Keratinocyte (primary cell): ENCODE measurements at regions not wholly inside any gene's neighbourhood (a gene's known extent, or its start where the extent isn't known, plus 50 kb on each side); places are given as distances from the start of the nearest gene placed in this dataset.

Experiments
- DNase-seq: peaks from one replicate; pipeline ENCODE4 v3.0.0-alpha.2; 2011; ENCODE audit warnings: low read depth, missing footprints, low spot score
- FAIRE-seq: peaks from 2 replicates; lab custom pipeline; 2011; peaks lifted over from hg19 to GRCh38; lab: Jason Lieb, UNC
- H2AFZ ChIP-seq: 2 replicates; pipeline ENCODE4 v1.6.0; 2012; ENCODE audit warnings: low read length, control low read depth, inconsistent platforms; ENCODE audit not compliant: control insufficient read depth
- H3K27ac ChIP-seq: 2 replicates; pipeline ENCODE4 v1.5.1; 2011; ENCODE audit warnings: low read length; ENCODE audit not compliant: control insufficient read depth, insufficient read depth
- H3K27me3 ChIP-seq: 3 replicates; pipeline ENCODE4 v1.6.0; 2011; ENCODE audit warnings: low read length; ENCODE audit not compliant: control insufficient read depth, insufficient read depth; ENCODE audit errors: extremely low read depth
- H3K36me3 ChIP-seq, 2 experiments: 2 replicates in 1 of 2; 3 replicates in 1 of 2; pipeline ENCODE4 v1.5.1; 2011; ENCODE audit warnings: low read length in 2 of 2, mild to moderate bottlenecking in 1 of 2; ENCODE audit not compliant: control insufficient read depth in 2 of 2, insufficient read depth in 2 of 2; ENCODE audit errors: extremely low read depth in 1 of 2
- H3K4me1 ChIP-seq: 3 replicates; pipeline ENCODE4 v1.5.1; 2011; ENCODE audit warnings: low read length; ENCODE audit not compliant: control insufficient read depth, insufficient read depth; ENCODE audit errors: extremely low read depth
- H3K4me2 ChIP-seq: 3 replicates; pipeline ENCODE4 v1.6.0; 2011; ENCODE audit warnings: low read depth, low read length; ENCODE audit not compliant: control insufficient read depth, insufficient read depth; ENCODE audit errors: extremely low read depth
- H3K4me3 ChIP-seq, 3 experiments: fragments of 200-600 bp in 1 of 3; sonication (generic) in 1 of 3; 2 replicates in 2 of 3; 3 replicates in 1 of 3; pipeline ENCODE4 v1.5.1; 2011 to 2016; ENCODE audit warnings: low read length in 3 of 3, mild to moderate bottlenecking in 3 of 3, control low read depth in 2 of 3, inconsistent platforms in 1 of 3, low read depth in 1 of 3, mixed read lengths in 1 of 3, mixed run types in 1 of 3, moderate library complexity in 1 of 3; ENCODE audit not compliant: control insufficient read depth in 2 of 3, insufficient read depth in 2 of 3; ENCODE audit errors: extremely low read depth in 1 of 3
- H3K79me2 ChIP-seq: 2 replicates; pipeline ENCODE4 v1.6.0; 2012; ENCODE audit warnings: low read length; ENCODE audit not compliant: control insufficient read depth, insufficient read depth
- H3K9ac ChIP-seq: 3 replicates; pipeline ENCODE4 v1.6.0; 2011; ENCODE audit warnings: low read length; ENCODE audit not compliant: control insufficient read depth, insufficient read depth; ENCODE audit errors: extremely low read depth
- H3K9me1 ChIP-seq: 3 replicates; pipeline ENCODE4 v1.6.0; 2011; ENCODE audit warnings: low read length; ENCODE audit not compliant: control insufficient read depth, insufficient read depth; ENCODE audit errors: extremely low read depth
- H3K9me3 ChIP-seq: 2 replicates; pipeline ENCODE4 v1.5.1; 2012; ENCODE audit warnings: low read depth, low read length; ENCODE audit not compliant: control insufficient read depth
- H4K20me1 ChIP-seq: 3 replicates; pipeline ENCODE4 v1.6.0; 2011; ENCODE audit warnings: low read length; ENCODE audit not compliant: control insufficient read depth, insufficient read depth; ENCODE audit errors: extremely low read depth
- CTCF ChIP-seq, 3 experiments: IDR thresholded peaks in 1 of 3; conservative IDR thresholded peaks in 1 of 3; optimal IDR thresholded peaks in 1 of 3; 2 replicates in 2 of 3; 3 replicates in 1 of 3; pipeline versions ENCODE3 to v1.5.1; 2011; ENCODE audit warnings: low read length in 3 of 3, mild to moderate bottlenecking in 3 of 3, moderate library complexity in 2 of 3, control low read depth in 1 of 3, inconsistent platforms in 1 of 3; ENCODE audit not compliant: insufficient read depth in 2 of 3; ENCODE audit errors: extremely low read depth in 1 of 3
- EZH2 ChIP-seq: IDR thresholded peaks from one replicate; pipeline ENCODE4 v1.6.1; 2012; ENCODE audit warnings: inconsistent platforms, mild to moderate bottlenecking, low read length, moderate library complexity
- dilution Hi-C: fragments of 300-500 bp; cut with MboI; formaldehyde crosslinking; loops from one replicate; pipeline ENCODE4 v1.7.0; 2020; ENCODE audit warnings: low sequenced_read_pairs; ENCODE audit not compliant: extremely low pct_ligation_motif_present

- DNase-seq, result no peak
- no peaks in the 10 kb centered on the region for H3K27me3 ChIP-seq
- H3K9ac ChIP-seq, result no peak overlapping the region
- no peak for FAIRE-seq
- no peaks in the 10 kb centered on the region for H3K79me2 ChIP-seq
- no peaks in the 10 kb centered on the region for H4K20me1 ChIP-seq
- no peaks in the 10 kb centered on the region for H3K9me1 ChIP-seq
- no peak overlapping the region for H3K27ac ChIP-seq
- no peaks in the 10 kb centered on the region for H3K4me1 ChIP-seq
- no peak for TF ChIP-seq CTCF (optimal IDR thresholded peaks at IDR 0.05 in 1 of 3, IDR thresholded peaks at IDR 0.05 in 1 of 3, conservative IDR thresholded peaks at IDR 0.05 in 1 of 3; ENCODE audit: extremely low read depth in 1 of 3, insufficient read depth in 2 of 3, low read length in 3 of 3)
- no peak for TF ChIP-seq EZH2
- no peaks in the 10 kb centered on the region for H3K9me3 ChIP-seq
- dilution Hi-C loops, result no loop called here
- no peaks in the 10 kb centered on the region for H3K36me3 ChIP-seq
- no peak overlapping the region for H3K4me2 ChIP-seq
- H3K4me3 ChIP-seq, result no peak overlapping the region
- H2AFZ ChIP-seq, result no peak overlapping the region
Measured at GRCh38 chr2:196546151-196546919, 93.2 kb upstream of the CCDC150 start.

GRCh38 chr2:196549052-196549451 lies 90.5 kb upstream of the CCDC150 start:
- dilution Hi-C loops, result no loop called here
- Histone ChIP-seq H4K20me1 (no peaks in the 10 kb centered on the region), H2AFZ (no peak overlapping the region), H3K27me3 (no peaks in the 10 kb centered on the region), H3K79me2 (no peaks in the 10 kb centered on the region), H3K9me1 (no peaks in the 10 kb centered on the region), H3K4me3 (no peak overlapping the region), H3K4me2 (no peak overlapping the region), H3K4me1 (no peaks in the 10 kb centered on the region), H3K9me3 (no peaks in the 10 kb centered on the region), H3K9ac (no peak overlapping the region), H3K36me3 (no peaks in the 10 kb centered on the region), H3K27ac (no peak overlapping the region)
- DNase-seq (no peak), FAIRE-seq (no peak)
- TF ChIP-seq CTCF (optimal IDR thresholded peaks at IDR 0.05 in 1 of 3, IDR thresholded peaks at IDR 0.05 in 1 of 3, conservative IDR thresholded peaks at IDR 0.05 in 1 of 3; ENCODE audit: extremely low read depth in 1 of 3, insufficient read depth in 2 of 3, low read length in 3 of 3) (no peak), EZH2 (no peak)
